Smooth muscle cell (in vitro differentiated cells): ENCODE measurements at regions not wholly inside any gene's neighbourhood (a gene's known extent, or its start where the extent isn't known, plus 50 kb on each side); places are given as distances from the start of the nearest gene placed in this dataset.

ENCODE experiments used
- DNase-seq: peaks from one replicate; lab custom pipeline; 2025; ENCODE audit not compliant: unreplicated experiment; lab: John Stamatoyannopoulos, UW
- H2AFZ ChIP-seq: fragments of 200-600 bp; sonication (generic); 2 replicates; pipeline ENCODE4 v1.6.0; 2016; ENCODE audit warnings: antibody characterized with exemption, low read depth, mild to moderate bottlenecking
- H3F3A ChIP-seq: fragments of 200-600 bp; sonication (generic); 2 replicates; pipeline ENCODE4 v1.6.0; 2017; ENCODE audit warnings: antibody characterized with exemption, low read depth
- H3K27ac ChIP-seq: fragments of 200-600 bp; sonication (generic); 2 replicates; pipeline ENCODE4 v1.5.1; 2016; ENCODE audit warnings: low read depth, mild to moderate bottlenecking
- H3K27me3 ChIP-seq: fragments of 200-600 bp; sonication (generic); 2 replicates; pipeline ENCODE4 v1.6.1; 2016; ENCODE audit warnings: low read depth, mild to moderate bottlenecking
- H3K36me3 ChIP-seq: fragments of 200-600 bp; sonication (generic); 2 replicates; pipeline ENCODE4 v1.5.1; 2016; ENCODE audit warnings: low read depth
- H3K4me1 ChIP-seq: fragments of 200-600 bp; sonication (generic); 2 replicates; pipeline ENCODE4 v1.5.1; 2016; ENCODE audit warnings: low read depth
- H3K4me2 ChIP-seq: fragments of 200-600 bp; sonication (generic); 2 replicates; pipeline ENCODE4 v1.6.0; 2016; ENCODE audit warnings: mild to moderate bottlenecking
- H3K4me3 ChIP-seq: fragments of 200-600 bp; sonication (generic); 2 replicates; pipeline ENCODE4 v1.5.1; 2016; ENCODE audit warnings: mild to moderate bottlenecking
- H3K79me2 ChIP-seq: fragments of 200-600 bp; sonication (generic); 2 replicates; pipeline ENCODE4 v1.6.0; 2016; ENCODE audit warnings: low read depth, mild to moderate bottlenecking
- H3K9ac ChIP-seq: fragments of 200-600 bp; sonication (generic); 2 replicates; pipeline ENCODE4 v1.6.0; 2016; ENCODE audit warnings: low read depth
- H3K9me3 ChIP-seq: fragments of 200-600 bp; sonication (generic); replicated peaks from 2 replicates; pipeline ENCODE4 v1.5.1; 2016; ENCODE audit warnings: low read depth
- H4K20me1 ChIP-seq: fragments of 200-600 bp; sonication (generic); 2 replicates; pipeline ENCODE4 v1.6.0; 2016; ENCODE audit warnings: low read depth
- WGBS: methylation state at CpG from one replicate; pipeline ENCODE4 v1.1.7; 2016; ENCODE audit warnings: low lambda C conversion rate; 5-methylcytosine and 5-hydroxymethylcytosine counted together
- TF ChIP-seq, protein P1 (sequence below): fragments of 200-600 bp; sonication (generic); IDR thresholded peaks from 2 replicates; pipeline ENCODE4 v1.5.1; 2017; ENCODE audit warnings: borderline replicate concordance, mild to moderate bottlenecking, antibody characterized with exemption; ENCODE audit not compliant: insufficient read depth, poor library complexity, severe bottlenecking

DNA sequence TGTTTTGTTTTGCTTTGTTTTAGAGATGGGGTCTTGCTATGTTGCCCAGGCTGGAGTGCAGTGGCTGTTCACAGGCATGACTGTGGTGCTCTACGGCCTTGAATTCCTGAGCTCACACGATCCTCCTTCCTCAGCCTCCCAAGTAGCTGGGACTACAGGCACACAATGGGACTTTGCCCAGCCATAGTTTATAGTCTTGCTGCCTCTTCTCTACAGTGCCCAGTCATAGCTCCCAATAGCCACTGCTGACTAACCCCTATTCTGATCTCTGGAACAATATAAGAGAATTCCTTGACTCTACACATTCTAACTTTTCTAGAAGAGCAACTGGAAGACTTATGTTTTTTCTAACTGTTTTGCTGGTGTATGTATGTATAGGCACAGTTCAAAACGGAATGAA is 319.2 kb downstream of the PCDH7 start:
- no peak overlapping the region for H2AFZ ChIP-seq
- 98% methylated on average over 3 of the region's 3 CpGs for WGBS
- TF ChIP-seq, protein P1, sequence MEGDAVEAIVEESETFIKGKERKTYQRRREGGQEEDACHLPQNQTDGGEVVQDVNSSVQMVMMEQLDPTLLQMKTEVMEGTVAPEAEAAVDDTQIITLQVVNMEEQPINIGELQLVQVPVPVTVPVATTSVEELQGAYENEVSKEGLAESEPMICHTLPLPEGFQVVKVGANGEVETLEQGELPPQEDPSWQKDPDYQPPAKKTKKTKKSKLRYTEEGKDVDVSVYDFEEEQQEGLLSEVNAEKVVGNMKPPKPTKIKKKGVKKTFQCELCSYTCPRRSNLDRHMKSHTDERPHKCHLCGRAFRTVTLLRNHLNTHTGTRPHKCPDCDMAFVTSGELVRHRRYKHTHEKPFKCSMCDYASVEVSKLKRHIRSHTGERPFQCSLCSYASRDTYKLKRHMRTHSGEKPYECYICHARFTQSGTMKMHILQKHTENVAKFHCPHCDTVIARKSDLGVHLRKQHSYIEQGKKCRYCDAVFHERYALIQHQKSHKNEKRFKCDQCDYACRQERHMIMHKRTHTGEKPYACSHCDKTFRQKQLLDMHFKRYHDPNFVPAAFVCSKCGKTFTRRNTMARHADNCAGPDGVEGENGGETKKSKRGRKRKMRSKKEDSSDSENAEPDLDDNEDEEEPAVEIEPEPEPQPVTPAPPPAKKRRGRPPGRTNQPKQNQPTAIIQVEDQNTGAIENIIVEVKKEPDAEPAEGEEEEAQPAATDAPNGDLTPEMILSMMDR, result no peak
- no peak overlapping the region for H3K9ac ChIP-seq
- no peaks in the 10 kb centered on the region for H3K36me3 ChIP-seq
- no peak overlapping the region for H3K4me2 ChIP-seq
- H4K20me1 ChIP-seq, result no peaks in the 10 kb centered on the region
- H3K9me3 ChIP-seq, result no peaks in the 10 kb centered on the region
- H3K4me1 ChIP-seq, result peaks cover 27% of the 10 kb centered on the region
- DNase-seq, result no peak
- H3F3A ChIP-seq, result no peaks in the 10 kb centered on the region
- no peak overlapping the region for H3K4me3 ChIP-seq
- no peaks in the 10 kb centered on the region for H3K79me2 ChIP-seq
- no peaks in the 10 kb centered on the region for H3K27me3 ChIP-seq
- H3K27ac ChIP-seq, result no peak overlapping the region

DNA sequence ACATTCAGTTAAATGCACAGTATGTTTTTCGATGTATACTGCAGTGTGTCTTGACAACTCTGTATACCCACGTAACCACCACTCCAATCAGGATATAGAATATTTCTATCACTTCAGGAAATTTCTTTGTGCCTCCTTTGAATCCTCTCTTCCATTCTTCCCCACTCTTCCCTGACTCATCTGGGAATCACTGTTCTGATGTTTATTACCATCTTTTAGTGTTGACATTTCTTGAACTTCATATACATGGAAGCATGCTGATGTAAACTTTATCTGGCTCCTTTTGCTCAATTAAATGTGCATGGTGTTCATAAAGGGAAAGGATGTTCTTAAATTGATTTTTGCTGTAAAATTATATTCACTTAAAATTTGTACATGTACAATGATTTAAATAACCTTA is 319.9 kb downstream of the PCDH7 start:
- no peak for DNase-seq
- no peak overlapping the region for H3K4me3 ChIP-seq
- H3K27ac ChIP-seq, result no peak overlapping the region
- no peaks in the 10 kb centered on the region for H3K27me3 ChIP-seq
- H3K79me2 ChIP-seq, result no peaks in the 10 kb centered on the region
- H3K36me3 ChIP-seq, result no peaks in the 10 kb centered on the region
- H3K4me1 ChIP-seq, result peaks cover 29% of the 10 kb centered on the region
- no peak overlapping the region for H3K9ac ChIP-seq
- H4K20me1 ChIP-seq, result no peaks in the 10 kb centered on the region
- 27% methylated on average over 2 of the region's 2 CpGs for WGBS
- H2AFZ ChIP-seq, result no peak overlapping the region
- H3K9me3 ChIP-seq, result no peaks in the 10 kb centered on the region
- no peak overlapping the region for H3K4me2 ChIP-seq
- H3F3A ChIP-seq, result no peaks in the 10 kb centered on the region
- TF ChIP-seq, protein P1, result no peak

DNA sequence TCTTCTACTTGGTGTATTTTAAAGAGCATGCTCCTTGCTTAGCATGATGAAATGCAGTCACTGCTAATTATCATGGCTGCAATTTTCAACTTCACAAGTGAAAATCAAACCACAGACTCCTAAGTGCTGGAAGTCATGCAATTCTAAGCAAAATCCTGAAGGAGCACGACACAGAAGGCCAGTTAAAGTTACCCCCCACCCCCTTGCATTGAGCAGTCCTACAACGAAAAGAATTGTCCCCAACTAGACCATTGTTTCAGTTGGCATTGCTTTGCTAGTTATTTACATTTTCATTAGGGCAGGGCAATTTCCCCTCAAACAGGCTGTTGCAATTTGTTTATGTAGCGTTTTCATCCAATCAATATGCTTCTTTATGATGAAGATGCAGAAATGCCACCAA is 321.2 kb downstream of the PCDH7 start:
- H3K4me1 ChIP-seq, result peaks cover 29% of the 10 kb centered on the region
- DNase-seq, result no peak
- no peaks in the 10 kb centered on the region for H3K36me3 ChIP-seq
- H3F3A ChIP-seq, result no peaks in the 10 kb centered on the region
- TF ChIP-seq, protein P1, result no peak
- H3K27me3 ChIP-seq, result no peaks in the 10 kb centered on the region
- 51% methylated on average over 3 of the region's 3 CpGs for WGBS
- H3K9me3 ChIP-seq, result no peaks in the 10 kb centered on the region
- no peak overlapping the region for H3K4me2 ChIP-seq
- H3K4me3 ChIP-seq, result no peak overlapping the region
- H3K27ac ChIP-seq, result no peak overlapping the region
- no peak overlapping the region for H2AFZ ChIP-seq
- H3K79me2 ChIP-seq, result no peaks in the 10 kb centered on the region
- H3K9ac ChIP-seq, result no peak overlapping the region
- H4K20me1 ChIP-seq, result no peaks in the 10 kb centered on the region

DNA sequence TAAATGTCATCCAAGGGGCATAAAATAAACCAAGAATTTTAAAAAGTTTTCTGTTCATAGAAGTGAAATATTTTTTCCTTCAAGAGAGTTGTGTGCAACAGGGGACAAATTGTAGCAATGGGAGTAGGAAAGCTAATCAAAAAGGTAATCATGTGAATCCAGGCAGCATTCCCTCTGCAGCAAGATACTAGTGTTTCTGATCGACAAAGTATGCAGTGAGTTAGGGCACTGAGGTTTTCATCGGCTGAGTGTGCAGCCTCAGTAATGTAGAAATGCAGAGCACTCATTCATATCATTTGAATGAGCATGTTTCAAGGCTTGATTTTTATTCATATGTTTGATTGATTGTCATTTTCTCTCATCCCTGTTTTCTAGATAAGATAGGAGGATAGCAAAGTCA is 321.7 kb downstream of the PCDH7 start:
- peaks cover 29% of the 10 kb centered on the region for H3K4me1 ChIP-seq
- no peaks in the 10 kb centered on the region for H3K9me3 ChIP-seq
- 81% methylated on average over 2 of the region's 2 CpGs for WGBS
- no peaks in the 10 kb centered on the region for H3K27me3 ChIP-seq
- TF ChIP-seq, protein P1, result no peak
- no peak overlapping the region for H3K4me3 ChIP-seq
- H3K36me3 ChIP-seq, result no peaks in the 10 kb centered on the region
- H3K9ac ChIP-seq, result no peak overlapping the region
- no peak overlapping the region for H3K4me2 ChIP-seq
- H3F3A ChIP-seq, result no peaks in the 10 kb centered on the region
- no peaks in the 10 kb centered on the region for H4K20me1 ChIP-seq
- DNase-seq, result no peak
- H3K79me2 ChIP-seq, result no peaks in the 10 kb centered on the region
- no peak overlapping the region for H2AFZ ChIP-seq
- H3K27ac ChIP-seq, result no peak overlapping the region
